ENCODE measurements at regions not wholly inside any gene's neighbourhood (a gene's known extent, or its start where the extent isn't known, plus 50 kb on each side); places are given as distances from the start of the nearest gene placed in this dataset.
"Not testable (repeated sequence)": the region's sequence is repeated elsewhere in the genome, so short reads cannot be mapped to it uniquely, and the experiment has no call there.

- no peak for DNase-seq
These were observed 97.4 kb upstream of the CLINT1 start for GRCh38 chr5:157956271-157956885.

GRCh38 chr5:157955541-157956172 lies 96.7 kb upstream of the CLINT1 start:
- no peak for DNase-seq

- DNase-seq, result no peak
These were observed 93.4 kb upstream of the CLINT1 start for GRCh38 chr5:157952374-157952685.

GRCh38 chr5:157951673-157952373 lies 92.9 kb upstream of the CLINT1 start:
- no peak for DNase-seq

- no peak for DNase-seq
These were observed 90.6 kb upstream of the CLINT1 start for GRCh38 chr5:157949520-157949919.

- peak; percentile 28 for DNase-seq
These were observed 89.9 kb upstream of the CLINT1 start for GRCh38 chr5:157948738-157949410.

GRCh38 chr5:157947156-157947555 lies 88.2 kb upstream of the CLINT1 start:
- DNase-seq, result no peak

GRCh38 chr5:157945822-157946221 lies 86.9 kb upstream of the CLINT1 start:
- DNase-seq, result not testable (repeated sequence)

GRCh38 chr5:157944938-157945337 lies 86.0 kb upstream of the CLINT1 start:
- DNase-seq, result no peak

GRCh38 chr5:157944077-157944633 lies 85.2 kb upstream of the CLINT1 start:
- no peak for DNase-seq

- no peak for DNase-seq
These were observed 83.7 kb upstream of the CLINT1 start for GRCh38 chr5:157942595-157942994.

- DNase-seq, result no peak
These were observed 82.7 kb upstream of the CLINT1 start for GRCh38 chr5:157941616-157942015.

- not testable (repeated sequence) for DNase-seq
These were observed 79.2 kb upstream of the CLINT1 start for GRCh38 chr5:157938101-157938500.

- DNase-seq, result not testable (repeated sequence)
These were observed 78.0 kb upstream of the CLINT1 start for GRCh38 chr5:157936776-157937501.

- DNase-seq, result no peak
These were observed 75.7 kb upstream of the CLINT1 start for GRCh38 chr5:157934600-157934999.

GRCh38 chr5:157933005-157933404 lies 74.1 kb upstream of the CLINT1 start:
- DNase-seq, result no peak

GRCh38 chr5:157930710-157931109 lies 71.8 kb upstream of the CLINT1 start:
- DNase-seq, result no peak

GRCh38 chr5:157926977-157927376 lies 68.0 kb upstream of the CLINT1 start:
- DNase-seq, result no peak

GRCh38 chr5:157925786-157926671 lies 67.1 kb upstream of the CLINT1 start:
- DNase-seq, result no peak

- DNase-seq, result no peak
These were observed 66.2 kb upstream of the CLINT1 start for GRCh38 chr5:157924931-157925729.

GRCh38 chr5:157924490-157924889 lies 65.5 kb upstream of the CLINT1 start:
- no peak for DNase-seq

Measured in NCI-H1105 (cell line).